ENCODE measurements at regions not wholly inside any gene's neighbourhood (a gene's known extent, or its start where the extent isn't known, plus 50 kb on each side); places are given as distances from the start of the nearest gene placed in this dataset.
A peak's percentile ranks its signal among the peaks of the same experiment; 100 is the strongest.

- Histone ChIP-seq H2AFZ (ENCODE audit: low read depth, low read length) (no peak overlapping the region), H3K9me3 (ENCODE audit: insufficient read depth, low read length, severe bottlenecking) (no peaks in the 10 kb centered on the region), H3K27ac (ENCODE audit: low read length) (peak overlapping the region; percentile 90), H3K4me3 (ENCODE audit: low read depth in 1 of 2, low read length in 2 of 2) (no peak overlapping the region), H3K4me2 (ENCODE audit: insufficient read depth, low read length) (no peak overlapping the region), H3K27me3 (ENCODE audit: insufficient read depth, low read length, poor library complexity) (no peaks in the 10 kb centered on the region), H3K79me2 (ENCODE audit: insufficient read depth, low read length) (peaks cover 8% of the 10 kb centered on the region; the same call in 1 of the 2 replicates), H3K9ac (ENCODE audit: low read depth, low read length) (peak overlapping the region; percentile 40), H3K36me3 (ENCODE audit: insufficient read depth, low read length) (no peaks in the 10 kb centered on the region), H4K20me1 (ENCODE audit: insufficient read depth, low read length) (no peaks in the 10 kb centered on the region), H3K4me1 (ENCODE audit: insufficient read depth, low read length) (peaks cover 67% of the 10 kb centered on the region)
- DNase-seq (no peak), ATAC-seq (ENCODE audit: insufficient read depth, low read depth) (no peak)
- TF ChIP-seq CTCF (IDR thresholded peaks at IDR 0.05; ENCODE audit: borderline replicate concordance, extremely low read depth, low read length, poor library complexity, severe bottlenecking) (no peak), EZH2 (IDR thresholded peaks at IDR 0.05; ENCODE audit: borderline replicate concordance, low read depth, low read length, severe bottlenecking) (no peak)
These were observed 52.1 kb upstream of the NOTCH1 start for GRCh38 chr9:136597965-136598364.

GRCh38 chr9:136597141-136597885 lies 51.5 kb upstream of the NOTCH1 start:
- Histone ChIP-seq H4K20me1 (ENCODE audit: insufficient read depth, low read length) (no peaks in the 10 kb centered on the region), H2AFZ (ENCODE audit: low read depth, low read length) (no peak overlapping the region), H3K4me2 (ENCODE audit: insufficient read depth, low read length) (no peak overlapping the region), H3K36me3 (ENCODE audit: insufficient read depth, low read length) (no peaks in the 10 kb centered on the region), H3K9me3 (ENCODE audit: insufficient read depth, low read length, severe bottlenecking) (no peaks in the 10 kb centered on the region), H3K4me1 (ENCODE audit: insufficient read depth, low read length) (peaks cover 60% of the 10 kb centered on the region), H3K4me3 (ENCODE audit: low read depth in 1 of 2, low read length in 2 of 2) (no peak overlapping the region), H3K27ac (ENCODE audit: low read length) (peak overlapping the region; percentile 90), H3K9ac (ENCODE audit: low read depth, low read length) (peak overlapping the region; percentile 40), H3K27me3 (ENCODE audit: insufficient read depth, low read length, poor library complexity) (no peaks in the 10 kb centered on the region), H3K79me2 (ENCODE audit: insufficient read depth, low read length) (peaks cover 8% of the 10 kb centered on the region; the same call in 1 of the 2 replicates)
- ATAC-seq (ENCODE audit: insufficient read depth, low read depth) (no peak), DNase-seq (peak; percentile 56)
- TF ChIP-seq CTCF (IDR thresholded peaks at IDR 0.05; ENCODE audit: borderline replicate concordance, extremely low read depth, low read length, poor library complexity, severe bottlenecking) (no peak), EZH2 (IDR thresholded peaks at IDR 0.05; ENCODE audit: borderline replicate concordance, low read depth, low read length, severe bottlenecking) (no peak)

- no peak overlapping the region for H3K4me3 ChIP-seq (ENCODE audit: low read depth in 1 of 2, low read length in 2 of 2)
- TF ChIP-seq EZH2 (IDR thresholded peaks at IDR 0.05; ENCODE audit: borderline replicate concordance, low read depth, low read length, severe bottlenecking) (no peak), CTCF (IDR thresholded peaks at IDR 0.05; ENCODE audit: borderline replicate concordance, extremely low read depth, low read length, poor library complexity, severe bottlenecking) (no peak)
- no peak for DNase-seq
- H3K9me3 ChIP-seq (ENCODE audit: insufficient read depth, low read length, severe bottlenecking) = no peaks in the 10 kb centered on the region
- peak overlapping the region; percentile 40; the same call in 1 of the 2 replicates for H3K9ac ChIP-seq (ENCODE audit: low read depth, low read length)
- no peaks in the 10 kb centered on the region for H4K20me1 ChIP-seq (ENCODE audit: insufficient read depth, low read length)
- no peaks in the 10 kb centered on the region for H3K27me3 ChIP-seq (ENCODE audit: insufficient read depth, low read length, poor library complexity)
- no peaks in the 10 kb centered on the region for H3K36me3 ChIP-seq (ENCODE audit: insufficient read depth, low read length)
- H3K4me1 ChIP-seq (ENCODE audit: insufficient read depth, low read length) = peaks cover 53% of the 10 kb centered on the region
- H3K4me2 ChIP-seq (ENCODE audit: insufficient read depth, low read length) = no peak overlapping the region
- ATAC-seq (ENCODE audit: insufficient read depth, low read depth) = no peak
- H3K79me2 ChIP-seq (ENCODE audit: insufficient read depth, low read length) = peaks cover 8% of the 10 kb centered on the region; the same call in 1 of the 2 replicates
- peak overlapping the region; percentile 90 for H3K27ac ChIP-seq (ENCODE audit: low read length)
- H2AFZ ChIP-seq (ENCODE audit: low read depth, low read length) = no peak overlapping the region
These were observed 50.8 kb upstream of the NOTCH1 start for GRCh38 chr9:136596630-136597031.
